Vagina (tissue), 2 donors: ENCODE measurements at regions not wholly inside any gene's neighbourhood (a gene's known extent, or its start where the extent isn't known, plus 50 kb on each side); places are given as distances from the start of the nearest gene placed in this dataset.

Experiments
- DNase-seq, 2 donors: peaks; one replicate each; pipeline ENCODE4 v3.0.0-alpha.2; 2017; ENCODE audit errors: extremely low spot score in 2 of 2
- H3K27ac ChIP-seq: fragments of 200-600 bp; sonication (generic); one replicate; pipeline ENCODE4 v1.5.1; 2019
- H3K27me3 ChIP-seq: fragments of 200-600 bp; sonication (generic); one replicate; pipeline ENCODE4 v1.5.1; 2019
- H3K36me3 ChIP-seq, 2 donors: fragments of 200-600 bp; sonication (generic); one replicate each; pipeline ENCODE4 v1.5.1; 2017 to 2019
- H3K4me1 ChIP-seq: fragments of 200-600 bp; sonication (generic); one replicate; pipeline ENCODE4 v1.5.1; 2019
- H3K4me3 ChIP-seq, 2 donors: fragments of 200-600 bp; sonication (generic); 1 replicate in 1 of 2; 2 replicates in 1 of 2; pipeline ENCODE4 v1.5.1; 2016 to 2019
- H3K9me3 ChIP-seq: fragments of 200-600 bp; sonication (generic); one replicate; pipeline ENCODE4 v1.5.1; 2019
- CTCF ChIP-seq, 3 experiments: fragments of 450-650 bp in 2 of 3; fragments of 200-600 bp in 1 of 3; sonication (generic) in 1 of 3; IDR thresholded peaks; one replicate each; pipeline ENCODE4 v1.5.1; 2017 to 2019; ENCODE audit warnings: antibody characterized with exemption in 3 of 3, mild to moderate bottlenecking in 2 of 3, moderate library complexity in 2 of 3
- POLR2A ChIP-seq, 2 donors: fragments of 450-650 bp; IDR thresholded peaks; one replicate each; pipeline ENCODE4 v1.6.1; 2017; ENCODE audit warnings: antibody characterized with exemption in 2 of 2, mild to moderate bottlenecking in 2 of 2, moderate library complexity in 2 of 2
- POLR2AphosphoS5 ChIP-seq, 2 donors: sonication (generic); formaldehyde crosslinking; IDR thresholded peaks; one replicate each; pipeline ENCODE4 v1.9.0; 2017; ENCODE audit warnings: antibody characterized with exemption in 2 of 2, mild to moderate bottlenecking in 2 of 2, low read depth in 1 of 2; ENCODE audit not compliant: insufficient read depth in 1 of 2
- intact Hi-C: fragments of 100-400 bp; cut with DNase I; formaldehyde crosslinking; loops from one replicate; pipeline ENCODE4 v1.15.1; 2023

- no peak for DNase-seq
- Histone ChIP-seq H3K27ac (no peak overlapping the region), H3K4me1 (no peaks in the 10 kb centered on the region), H3K4me3 (no peak overlapping the region), H3K9me3 (no peaks in the 10 kb centered on the region), H3K27me3 (no peaks in the 10 kb centered on the region), H3K36me3 (no peaks in the 10 kb centered on the region)
- TF ChIP-seq POLR2A (IDR thresholded peaks at IDR 0.05) = no peak
- no peak for TF ChIP-seq CTCF (IDR thresholded peaks at IDR 0.05)
- no peak for TF ChIP-seq POLR2AphosphoS5 (IDR thresholded peaks at IDR 0.05; ENCODE audit: insufficient read depth in 1 of 2, low read depth in 1 of 2)
- intact Hi-C loops = no loop called here
These were observed 158.5 kb downstream of the C7orf25 start for GRCh38 chr7:42753367-42753766.

GRCh38 chr7:42750172-42750571, 161.7 kb downstream of the C7orf25 start:
- H3K4me3 ChIP-seq = no peak overlapping the region
- H3K27ac ChIP-seq = no peak overlapping the region
- no peaks in the 10 kb centered on the region for H3K9me3 ChIP-seq
- no peaks in the 10 kb centered on the region for H3K4me1 ChIP-seq
- TF ChIP-seq POLR2AphosphoS5 (IDR thresholded peaks at IDR 0.05; ENCODE audit: insufficient read depth in 1 of 2, low read depth in 1 of 2) (no peak), CTCF (IDR thresholded peaks at IDR 0.05) (no peak), POLR2A (IDR thresholded peaks at IDR 0.05) (no peak)
- no peaks in the 10 kb centered on the region for H3K36me3 ChIP-seq
- DNase-seq = no peak
- intact Hi-C loops = no loop called here
- no peaks in the 10 kb centered on the region for H3K27me3 ChIP-seq

GRCh38 chr7:42747044-42747443, 164.8 kb downstream of the C7orf25 start:
- no peaks in the 10 kb centered on the region for H3K9me3 ChIP-seq
- no peak for DNase-seq
- intact Hi-C loops = no loop called here
- H3K27me3 ChIP-seq = no peaks in the 10 kb centered on the region
- no peak overlapping the region for H3K27ac ChIP-seq
- no peaks in the 10 kb centered on the region for H3K4me1 ChIP-seq
- H3K36me3 ChIP-seq = no peaks in the 10 kb centered on the region
- TF ChIP-seq CTCF (IDR thresholded peaks at IDR 0.05) = no peak
- TF ChIP-seq POLR2AphosphoS5 (IDR thresholded peaks at IDR 0.05; ENCODE audit: insufficient read depth in 1 of 2, low read depth in 1 of 2) = no peak
- TF ChIP-seq POLR2A (IDR thresholded peaks at IDR 0.05) = no peak
- H3K4me3 ChIP-seq = no peak overlapping the region

- no peak overlapping the region for H3K4me3 ChIP-seq
- intact Hi-C loops = no loop called here
- no peaks in the 10 kb centered on the region for H3K4me1 ChIP-seq
- no peaks in the 10 kb centered on the region for H3K9me3 ChIP-seq
- TF ChIP-seq POLR2AphosphoS5 (IDR thresholded peaks at IDR 0.05; ENCODE audit: insufficient read depth in 1 of 2, low read depth in 1 of 2) (no peak), POLR2A (IDR thresholded peaks at IDR 0.05) (no peak), CTCF (IDR thresholded peaks at IDR 0.05) (no peak)
- H3K27ac ChIP-seq = no peak overlapping the region
- H3K36me3 ChIP-seq = no peaks in the 10 kb centered on the region
- H3K27me3 ChIP-seq = no peaks in the 10 kb centered on the region
- no peak for DNase-seq
These were observed 165.7 kb downstream of the C7orf25 start for GRCh38 chr7:42746214-42746613.

GRCh38 chr7:42745357-42746059, 166.4 kb downstream of the C7orf25 start:
- no peak overlapping the region for H3K27ac ChIP-seq
- intact Hi-C loops = no loop called here
- DNase-seq = no peak

More at GRCh38 chr7:42745357-42746059, 166.4 kb downstream of the C7orf25 start:
- Histone ChIP-seq H3K9me3 (no peaks in the 10 kb centered on the region), H3K4me3 (no peak overlapping the region), H3K27me3 (no peaks in the 10 kb centered on the region), H3K4me1 (peaks cover under 1% of the 10 kb centered on the region), H3K36me3 (no peaks in the 10 kb centered on the region)
- TF ChIP-seq POLR2A (IDR thresholded peaks at IDR 0.05) = no peak
- TF ChIP-seq POLR2AphosphoS5 (IDR thresholded peaks at IDR 0.05; ENCODE audit: insufficient read depth in 1 of 2, low read depth in 1 of 2) = no peak
- TF ChIP-seq CTCF (IDR thresholded peaks at IDR 0.05) = no peak
